ENCODE measurements at regions not wholly inside any gene's neighbourhood (a gene's known extent, or its start where the extent isn't known, plus 50 kb on each side); places are given as distances from the start of the nearest gene placed in this dataset.

GRCh38 chr13:58461217-58461616 lies 829.7 kb downstream of the PCDH17 start:
- no peak for TF ChIP-seq FOXA1 (IDR thresholded peaks at IDR 0.05)
- TF ChIP-seq, protein P1, sequence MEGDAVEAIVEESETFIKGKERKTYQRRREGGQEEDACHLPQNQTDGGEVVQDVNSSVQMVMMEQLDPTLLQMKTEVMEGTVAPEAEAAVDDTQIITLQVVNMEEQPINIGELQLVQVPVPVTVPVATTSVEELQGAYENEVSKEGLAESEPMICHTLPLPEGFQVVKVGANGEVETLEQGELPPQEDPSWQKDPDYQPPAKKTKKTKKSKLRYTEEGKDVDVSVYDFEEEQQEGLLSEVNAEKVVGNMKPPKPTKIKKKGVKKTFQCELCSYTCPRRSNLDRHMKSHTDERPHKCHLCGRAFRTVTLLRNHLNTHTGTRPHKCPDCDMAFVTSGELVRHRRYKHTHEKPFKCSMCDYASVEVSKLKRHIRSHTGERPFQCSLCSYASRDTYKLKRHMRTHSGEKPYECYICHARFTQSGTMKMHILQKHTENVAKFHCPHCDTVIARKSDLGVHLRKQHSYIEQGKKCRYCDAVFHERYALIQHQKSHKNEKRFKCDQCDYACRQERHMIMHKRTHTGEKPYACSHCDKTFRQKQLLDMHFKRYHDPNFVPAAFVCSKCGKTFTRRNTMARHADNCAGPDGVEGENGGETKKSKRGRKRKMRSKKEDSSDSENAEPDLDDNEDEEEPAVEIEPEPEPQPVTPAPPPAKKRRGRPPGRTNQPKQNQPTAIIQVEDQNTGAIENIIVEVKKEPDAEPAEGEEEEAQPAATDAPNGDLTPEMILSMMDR (IDR thresholded peaks at IDR 0.05; ENCODE audit: low read depth, low read length, missing input control) = no peak
- TF ChIP-seq REST (IDR thresholded peaks at IDR 0.05) = no peak
- TF ChIP-seq RXRA (IDR thresholded peaks at IDR 0.05) = no peak
- no peak for TF ChIP-seq JUND (IDR thresholded peaks at IDR 0.05)
- no peak for TF ChIP-seq ATF3 (IDR thresholded peaks at IDR 0.05)
- no peak for TF ChIP-seq TAF1 (conservative IDR thresholded peaks at IDR 0.05)
